HG03159 (cell line): ENCODE measurements at regions not wholly inside any gene's neighbourhood (a gene's known extent, or its start where the extent isn't known, plus 50 kb on each side); places are given as distances from the start of the nearest gene placed in this dataset.

Experiments used
- ATAC-seq: cut with Tn5 transposase; IDR thresholded peaks from one replicate; pipeline ENCODE4 v1.9.1; 2021; ENCODE audit warnings: mild to moderate bottlenecking, moderate library complexity; ENCODE audit not compliant: unreplicated experiment

DNA sequence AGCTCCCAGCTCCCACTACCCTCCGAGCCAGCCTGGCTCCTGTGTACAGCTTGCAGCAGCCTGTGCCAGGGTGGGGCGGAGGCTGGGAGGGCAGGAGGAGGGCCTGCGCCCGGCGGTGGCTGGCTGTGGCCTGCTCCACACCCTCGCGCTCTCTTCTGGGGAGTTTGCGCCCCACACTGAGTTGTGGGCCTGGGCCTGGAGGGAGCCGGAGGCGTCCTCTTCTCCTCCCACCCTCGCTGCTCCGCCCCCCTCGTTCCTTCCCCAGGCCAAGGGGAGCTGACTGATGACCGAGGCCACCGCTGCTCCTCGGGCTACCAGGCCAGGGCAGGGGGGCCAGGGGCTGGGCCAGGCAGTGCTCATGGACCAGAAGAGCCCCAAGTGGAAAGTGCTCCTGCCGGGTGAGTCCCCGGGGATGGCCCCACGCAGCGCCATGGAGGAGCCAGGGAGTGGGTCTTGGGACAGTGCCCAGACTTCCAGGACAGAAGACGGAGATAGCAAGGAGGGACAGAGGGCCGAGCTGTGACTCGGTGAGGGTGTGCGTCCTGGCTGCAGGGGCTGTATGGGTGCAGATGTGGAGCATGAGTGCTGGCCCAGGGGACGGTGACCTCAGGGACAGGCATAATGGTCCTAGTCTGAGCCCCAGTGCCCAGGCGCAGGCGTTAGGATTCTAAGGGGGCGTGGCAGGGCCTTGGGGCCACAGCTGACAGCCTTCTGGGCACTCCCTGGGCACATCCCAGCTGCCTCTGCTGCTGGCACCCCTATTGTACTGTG, 242.1 kb upstream of the GSE1 start:
- no peak for ATAC-seq

GRCh38 chr16:85371948-85372347, 241.2 kb upstream of the GSE1 start:
- no peak for ATAC-seq

DNA sequence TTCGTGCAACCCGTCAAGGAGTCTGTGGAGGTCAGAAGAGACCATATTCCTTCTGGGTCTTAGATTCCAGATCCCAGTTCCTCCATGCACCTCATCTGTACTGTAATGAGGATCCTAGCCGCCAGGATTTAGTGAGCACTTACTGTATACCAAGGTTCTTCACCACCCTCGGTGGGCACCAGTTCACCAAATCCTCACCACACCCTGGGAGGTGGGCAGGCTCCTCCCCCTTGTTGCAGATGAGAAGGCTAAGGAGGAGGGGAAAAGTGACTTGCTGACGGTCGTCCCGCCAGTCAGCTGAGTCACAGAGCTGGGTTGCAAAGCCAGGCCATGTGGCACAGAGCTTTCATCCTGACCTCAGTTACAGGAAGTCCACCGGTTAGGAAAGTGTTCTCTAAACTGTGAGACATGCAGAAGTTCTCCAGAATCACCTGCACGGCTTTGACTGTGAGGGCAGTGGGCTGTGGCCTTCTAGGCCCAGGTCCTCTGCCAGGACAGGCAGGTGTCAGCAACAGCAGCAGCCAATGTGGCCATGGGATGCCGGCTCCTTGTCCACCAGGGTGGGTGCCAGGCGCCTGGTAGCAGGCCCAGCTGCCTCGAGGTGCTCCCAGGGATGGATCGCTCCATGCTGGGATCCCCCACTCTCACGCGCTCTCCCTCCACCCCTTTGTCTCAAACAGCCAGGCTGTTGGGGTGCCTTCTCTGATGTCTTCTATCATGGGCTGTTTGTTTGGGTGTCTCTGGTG, 240.3 kb upstream of the GSE1 start:
- ATAC-seq = no peak

DNA sequence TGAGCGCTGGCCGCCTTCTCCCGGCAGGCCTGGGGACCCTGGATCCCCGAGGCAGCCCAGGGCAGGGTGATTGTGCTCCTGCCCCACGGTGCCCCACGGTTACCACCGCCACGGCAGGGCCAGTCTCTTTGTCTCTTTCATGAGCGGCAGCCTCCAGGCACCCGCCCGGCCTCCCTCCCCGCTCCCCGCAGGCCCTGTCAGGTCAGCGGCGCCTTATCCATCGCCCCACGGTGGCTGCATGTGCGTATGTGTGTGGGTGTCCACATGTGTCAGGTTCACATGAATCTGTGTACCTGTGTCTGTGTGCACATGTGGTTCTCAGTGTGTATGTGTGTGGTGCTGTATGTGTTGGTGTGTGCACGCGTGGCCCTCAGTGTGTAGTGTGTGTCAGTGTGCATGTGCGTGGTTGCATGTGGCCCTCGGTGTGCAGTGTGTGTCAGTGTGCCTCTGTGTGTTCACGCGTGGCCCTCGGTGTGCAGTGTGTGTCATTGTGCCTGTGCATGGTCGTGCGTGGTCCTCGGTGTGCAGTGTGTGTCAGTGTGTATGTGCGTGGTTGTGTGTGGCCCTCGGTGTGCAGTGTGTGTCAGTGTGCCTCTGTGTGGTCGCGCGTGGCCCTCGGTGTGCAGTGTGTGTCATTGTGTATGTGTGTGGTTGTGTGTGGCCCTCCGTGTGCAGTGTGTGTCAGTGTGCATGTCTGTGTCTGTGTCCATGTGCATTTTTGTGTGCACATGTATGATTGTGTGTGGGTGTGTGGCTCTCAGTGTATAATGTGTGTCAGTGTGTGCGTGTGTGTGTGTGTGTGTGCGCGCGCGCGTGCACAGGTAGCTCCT, 239.2 kb upstream of the GSE1 start:
- ATAC-seq = no peak

GRCh38 chr16:85374571-85374872, 238.6 kb upstream of the GSE1 start:
- no peak for ATAC-seq

DNA sequence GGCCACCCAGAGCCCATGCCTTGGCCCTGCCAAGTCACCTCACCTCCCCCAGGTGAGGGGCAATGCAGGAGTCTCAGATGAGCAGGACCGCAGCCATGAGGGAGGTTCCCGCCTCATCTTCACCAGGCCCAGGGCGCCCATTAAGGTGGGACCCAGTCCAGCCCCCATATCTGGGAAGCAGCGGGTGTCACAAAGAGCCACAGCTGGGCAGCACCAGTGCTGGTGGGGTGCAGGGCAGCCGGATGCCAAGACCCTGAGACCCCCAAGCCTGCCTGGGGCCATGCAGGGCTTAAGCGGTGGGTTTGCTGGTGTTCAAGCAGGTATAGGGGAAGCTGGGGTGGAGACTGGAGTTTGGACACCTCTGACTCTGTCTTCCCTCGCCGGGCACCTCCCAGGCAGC, 237.8 kb upstream of the GSE1 start:
- ATAC-seq = no peak

GRCh38 chr16:85376292-85377095, 236.6 kb upstream of the GSE1 start:
- ATAC-seq = no peak

GRCh38 chr16:85377388-85378144, 235.6 kb upstream of the GSE1 start:
- no peak for ATAC-seq

DNA sequence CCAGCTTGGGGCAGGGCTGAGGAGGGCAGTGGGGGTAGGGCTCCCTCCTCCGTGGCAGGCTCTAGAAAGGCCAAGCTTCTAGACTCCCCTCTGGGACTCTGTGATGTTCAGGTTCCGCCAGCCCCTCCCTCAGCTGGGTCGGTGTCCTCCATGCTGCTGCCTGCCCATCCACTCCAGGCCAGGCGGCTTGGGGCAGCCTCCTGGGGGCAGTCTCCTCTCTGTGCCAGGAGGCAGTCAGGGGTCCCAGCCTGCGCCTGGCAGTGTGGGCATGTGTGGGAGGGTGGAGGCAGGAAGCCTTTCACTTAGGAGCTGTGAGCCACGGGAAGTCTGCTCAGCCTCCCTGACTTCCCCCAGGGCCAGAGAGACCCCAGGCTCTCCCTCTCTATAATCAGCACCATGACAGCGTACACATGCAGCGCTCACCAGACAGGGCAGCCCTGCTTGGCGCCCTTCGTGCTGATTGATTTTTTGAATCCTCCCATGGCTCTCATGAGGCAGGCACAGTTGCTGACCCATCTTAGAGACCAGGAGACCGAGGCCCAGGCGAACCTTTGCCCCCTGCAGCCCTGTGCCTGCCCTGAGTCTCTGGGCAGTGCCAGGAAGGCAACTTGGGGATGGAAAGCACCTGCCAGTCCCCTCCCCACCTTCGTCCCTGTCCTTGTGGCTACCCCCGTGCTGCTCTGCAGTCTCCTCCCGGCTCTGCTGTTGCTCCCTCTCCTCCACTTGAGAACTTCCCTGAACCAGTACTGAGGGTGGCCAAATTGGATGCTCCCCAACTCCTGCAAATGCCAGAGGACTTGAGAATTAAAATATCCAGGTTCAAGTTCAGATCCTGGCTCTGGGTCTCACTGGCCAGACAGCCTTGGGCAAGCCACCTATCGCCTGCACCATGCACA, 234.7 kb upstream of the GSE1 start:
- no peak for ATAC-seq

GRCh38 chr16:85379041-85380001, 233.8 kb upstream of the GSE1 start:
- no peak for ATAC-seq

- no peak for ATAC-seq
These were observed 233.1 kb upstream of the GSE1 start for GRCh38 chr16:85380002-85380395.

GRCh38 chr16:85380905-85381737, 232.0 kb upstream of the GSE1 start:
- ATAC-seq = no peak

GRCh38 chr16:85381738-85382592, 231.2 kb upstream of the GSE1 start:
- ATAC-seq = no peak

DNA sequence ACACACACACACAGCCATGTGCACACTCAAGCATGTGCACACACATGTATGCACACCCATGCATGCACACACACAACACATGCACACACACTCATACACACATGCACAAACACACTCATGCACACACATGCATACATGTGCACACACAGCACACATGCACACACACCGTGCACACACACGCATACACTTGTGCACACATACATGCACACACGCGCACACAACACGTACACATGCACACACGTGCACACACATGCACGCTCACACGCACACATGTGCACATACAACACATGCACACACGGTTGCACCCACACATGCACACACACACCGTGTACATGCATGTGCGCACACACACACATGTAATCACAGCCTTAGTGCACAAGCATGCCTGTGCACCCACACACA, 230.4 kb upstream of the GSE1 start:
- no peak for ATAC-seq

- no peak for ATAC-seq
These were observed 229.0 kb upstream of the GSE1 start for GRCh38 chr16:85383836-85384832.
